ENCODE measurements at regions not wholly inside any gene's neighbourhood (a gene's known extent, or its start where the extent isn't known, plus 50 kb on each side); places are given as distances from the start of the nearest gene placed in this dataset.

DNA sequence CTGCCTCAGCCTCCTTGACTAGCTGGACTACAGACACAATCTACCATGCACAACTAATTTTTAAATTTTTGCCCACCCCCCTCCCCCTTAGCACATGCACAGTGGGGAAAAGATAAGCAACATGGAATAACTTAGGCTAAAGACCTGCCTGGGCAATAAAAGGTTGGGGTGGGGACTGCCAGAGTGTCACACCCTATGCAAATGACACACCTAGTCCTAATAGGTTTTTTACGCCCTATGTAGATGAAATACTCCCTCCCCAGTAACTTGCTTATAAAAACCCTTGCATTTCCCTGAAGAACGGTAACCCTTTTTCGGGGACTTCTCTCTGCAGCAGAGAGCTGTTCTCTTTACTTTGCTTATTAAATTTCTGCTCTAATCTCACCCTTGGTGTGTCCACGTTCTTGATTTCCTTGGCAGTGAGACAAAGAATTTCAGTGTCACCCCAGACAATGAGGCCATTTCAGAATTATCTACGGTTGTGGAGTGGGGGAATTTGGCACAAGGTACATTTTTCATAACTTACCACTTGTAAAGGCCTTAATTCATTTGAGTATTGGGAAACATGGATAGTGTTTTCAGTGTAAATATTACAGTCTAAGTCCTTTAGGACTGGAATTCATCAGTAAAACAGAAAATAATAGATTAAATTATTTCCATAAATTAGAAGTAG lies 109.2 kb downstream of the NOL4 start (continued):
- no peak for TF ChIP-seq AEBP2 (tag by site-specific recombination; IDR thresholded peaks at IDR 0.05; ENCODE audit: borderline replicate concordance)

- H3K4me1 ChIP-seq (ENCODE audit: control insufficient read depth, insufficient read depth, low read length): peaks cover 10% of the 10 kb centered on the region
- no peak overlapping the region for H3K4me3 ChIP-seq (ENCODE audit: low read depth, low read length)
- no peaks in the 10 kb centered on the region for H3K9me3 ChIP-seq (ENCODE audit: control insufficient read depth, insufficient read depth, low read depth, low read length)
- ChIA-PET POLR2A (no interaction called here), CTCF (interaction anchor here (0.6 to 1.0 kb wide), 3 partner anchors 66 to 276 kb away, joined by 3 to 4 read pairs (median 3); no protein-coding TSS in a partner anchor)
- no peak overlapping the region for H3K27ac ChIP-seq (ENCODE audit: extremely low read depth, low read depth, low read length)
- no peaks in the 10 kb centered on the region for H3K36me3 ChIP-seq (ENCODE audit: control insufficient read depth in 2 of 2, insufficient read depth in 1 of 2, low read length in 2 of 2)
- TF ChIP-seq ZNF596 (tag by site-specific recombination; IDR thresholded peaks at IDR 0.05): no peak
- 0 out of 2 replicates have a peak, but pooled peaks have one; percentile 13 for TF ChIP-seq ZNF394 (tag by site-specific recombination; IDR thresholded peaks at IDR 0.05; ENCODE audit: borderline replicate concordance)
- no peak for TF ChIP-seq ZBTB20 (tag by site-specific recombination; IDR thresholded peaks at IDR 0.05)
- TF ChIP-seq ZNF692 (tag by site-specific recombination; IDR thresholded peaks at IDR 0.05): peak; percentile 86
- peak; percentile 76 for TF ChIP-seq ZFP69B (tag by site-specific recombination; IDR thresholded peaks at IDR 0.05)
- no peak for TF ChIP-seq ZNF544 (tag by site-specific recombination; IDR thresholded peaks at IDR 0.05)
- TF ChIP-seq ZNF292 (tag by site-specific recombination; IDR thresholded peaks at IDR 0.05; ENCODE audit: borderline replicate concordance, low read depth): no peak
- no peak for TF ChIP-seq ZBTB21 (tag by site-specific recombination; IDR thresholded peaks at IDR 0.05)
Observed at GRCh38 chr18:34114996-34115395, 109.7 kb downstream of the NOL4 start.

DNA sequence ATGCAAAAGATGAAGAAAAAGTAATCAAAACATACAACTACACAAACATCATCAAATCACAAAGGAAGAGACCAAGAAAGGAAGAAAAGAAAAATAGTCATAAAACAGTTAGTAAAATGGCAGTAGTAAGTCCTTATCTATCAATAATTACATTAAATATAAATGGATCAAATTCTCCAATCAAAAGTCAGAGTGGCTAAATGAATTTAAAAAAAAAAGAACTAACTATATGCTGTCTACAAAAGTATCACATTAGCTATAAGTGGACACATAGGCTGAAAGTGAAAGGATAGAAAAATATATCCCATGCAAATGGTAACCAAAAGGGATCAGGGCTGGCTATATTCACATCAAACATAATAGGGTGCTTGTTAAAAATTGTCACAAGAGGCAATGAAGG lies 116.5 kb downstream of the NOL4 start:
- ChIA-PET POLR2A (no interaction called here), CTCF (interaction anchor here (0.5 to 1.5 kb wide), 3 partner anchors 14 to 1512 kb away, joined by 3 to 7 read pairs (median 5); no protein-coding TSS in a partner anchor)
- TF ChIP-seq ZNF747 (tag by site-specific recombination; IDR thresholded peaks at IDR 0.05) (no peak), SETDB1 (IDR thresholded peaks at IDR 0.05; ENCODE audit: insufficient read length, low read length) (peak; percentile 80)
- H3K36me3 ChIP-seq (ENCODE audit: control insufficient read depth in 2 of 2, insufficient read depth in 1 of 2, low read length in 2 of 2): no peaks in the 10 kb centered on the region
- no peak overlapping the region for H3K4me3 ChIP-seq (ENCODE audit: low read depth, low read length)
- H3K27ac ChIP-seq (ENCODE audit: extremely low read depth, low read depth, low read length): no peak overlapping the region
- no peaks in the 10 kb centered on the region for H3K9me3 ChIP-seq (ENCODE audit: control insufficient read depth, insufficient read depth, low read depth, low read length)
- H3K4me1 ChIP-seq (ENCODE audit: control insufficient read depth, insufficient read depth, low read length): no peaks in the 10 kb centered on the region

DNA sequence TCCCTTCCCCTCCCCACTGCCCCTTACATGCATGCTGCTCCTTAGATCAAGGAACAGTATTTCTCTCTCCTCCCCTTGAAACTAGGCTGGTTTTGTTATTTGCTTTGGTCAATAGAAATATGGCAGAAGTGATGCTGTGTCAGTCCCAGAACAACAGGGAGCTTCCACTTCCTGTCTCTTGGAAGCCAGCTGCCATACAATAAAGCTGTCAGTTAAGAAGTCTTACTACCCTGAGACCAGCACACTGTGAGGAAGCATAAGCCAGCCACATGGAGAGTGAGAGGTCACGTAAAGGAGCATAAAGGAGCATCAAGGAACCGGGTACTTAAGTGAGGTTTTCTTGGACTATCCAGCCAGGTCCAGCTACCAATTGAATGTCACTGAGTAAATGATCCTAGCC lies 126.6 kb downstream of the NOL4 start:
- Histone ChIP-seq H3K36me3 (ENCODE audit: control insufficient read depth in 2 of 2, insufficient read depth in 1 of 2, low read length in 2 of 2) (no peaks in the 10 kb centered on the region), H3K27ac (ENCODE audit: extremely low read depth, low read depth, low read length) (no peak overlapping the region), H3K4me1 (ENCODE audit: control insufficient read depth, insufficient read depth, low read length) (no peaks in the 10 kb centered on the region), H3K9me3 (ENCODE audit: control insufficient read depth, insufficient read depth, low read depth, low read length) (no peaks in the 10 kb centered on the region), H3K4me3 (ENCODE audit: low read depth, low read length) (no peak overlapping the region)
- ChIA-PET POLR2A (no interaction called here), CTCF (interaction anchor here (0.6 to 1.1 kb wide), 2 partner anchors 24 to 770 kb away, joined by 3 to 4 read pairs; no protein-coding TSS in a partner anchor)
- TF ChIP-seq ZBTB8A (tag by site-specific recombination; IDR thresholded peaks at IDR 0.05) (no peak), ZNF658 (tag by site-specific recombination; IDR thresholded peaks at IDR 0.05) (no peak), ZNF239 (tag by site-specific recombination; IDR thresholded peaks at IDR 0.05) (no peak), TCF7L2 (IDR thresholded peaks at IDR 0.05; ENCODE audit: borderline replicate concordance, low read depth, low read length) (no peak), ZNF626 (tag by site-specific recombination; IDR thresholded peaks at IDR 0.05) (no peak), ZNF37A (tag by site-specific recombination; IDR thresholded peaks at IDR 0.05) (no peak), MEIS1 (CRISPR knock-in tag; IDR thresholded peaks at IDR 0.05; ENCODE audit: borderline replicate concordance) (no peak), ZNF133 (tag by site-specific recombination; IDR thresholded peaks at IDR 0.05) (no peak), ZNF202 (tag by site-specific recombination; IDR thresholded peaks at IDR 0.05; ENCODE audit: borderline replicate concordance) (no peak), ZNF350 (tag by site-specific recombination; IDR thresholded peaks at IDR 0.05) (no peak)
- TF ChIP-seq, protein P1, sequence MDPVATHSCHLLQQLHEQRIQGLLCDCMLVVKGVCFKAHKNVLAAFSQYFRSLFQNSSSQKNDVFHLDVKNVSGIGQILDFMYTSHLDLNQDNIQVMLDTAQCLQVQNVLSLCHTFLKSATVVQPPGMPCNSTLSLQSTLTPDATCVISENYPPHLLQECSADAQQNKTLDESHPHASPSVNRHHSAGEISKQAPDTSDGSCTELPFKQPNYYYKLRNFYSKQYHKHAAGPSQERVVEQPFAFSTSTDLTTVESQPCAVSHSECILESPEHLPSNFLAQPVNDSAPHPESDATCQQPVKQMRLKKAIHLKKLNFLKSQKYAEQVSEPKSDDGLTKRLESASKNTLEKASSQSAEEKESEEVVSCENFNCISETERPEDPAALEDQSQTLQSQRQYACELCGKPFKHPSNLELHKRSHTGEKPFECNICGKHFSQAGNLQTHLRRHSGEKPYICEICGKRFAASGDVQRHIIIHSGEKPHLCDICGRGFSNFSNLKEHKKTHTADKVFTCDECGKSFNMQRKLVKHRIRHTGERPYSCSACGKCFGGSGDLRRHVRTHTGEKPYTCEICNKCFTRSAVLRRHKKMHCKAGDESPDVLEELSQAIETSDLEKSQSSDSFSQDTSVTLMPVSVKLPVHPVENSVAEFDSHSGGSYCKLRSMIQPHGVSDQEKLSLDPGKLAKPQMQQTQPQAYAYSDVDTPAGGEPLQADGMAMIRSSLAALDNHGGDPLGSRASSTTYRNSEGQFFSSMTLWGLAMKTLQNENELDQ (tag by site-specific recombination; IDR thresholded peaks at IDR 0.05; ENCODE audit: low read depth): no peak
- TF ChIP-seq, protein P2, sequence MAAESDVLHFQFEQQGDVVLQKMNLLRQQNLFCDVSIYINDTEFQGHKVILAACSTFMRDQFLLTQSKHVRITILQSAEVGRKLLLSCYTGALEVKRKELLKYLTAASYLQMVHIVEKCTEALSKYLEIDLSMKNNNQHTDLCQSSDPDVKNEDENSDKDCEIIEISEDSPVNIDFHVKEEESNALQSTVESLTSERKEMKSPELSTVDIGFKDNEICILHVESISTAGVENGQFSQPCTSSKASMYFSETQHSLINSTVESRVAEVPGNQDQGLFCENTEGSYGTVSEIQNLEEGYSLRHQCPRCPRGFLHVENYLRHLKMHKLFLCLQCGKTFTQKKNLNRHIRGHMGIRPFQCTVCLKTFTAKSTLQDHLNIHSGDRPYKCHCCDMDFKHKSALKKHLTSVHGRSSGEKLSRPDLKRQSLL (tag by site-specific recombination; IDR thresholded peaks at IDR 0.05): no peak

Measured in HEK293 (cell line).